Stomach (tissue), 4 donors: ENCODE measurements at regions not wholly inside any gene's neighbourhood (a gene's known extent, or its start where the extent isn't known, plus 50 kb on each side); places are given as distances from the start of the nearest gene placed in this dataset.

Experiments used
- CTCF ChIP-seq, 7 experiments: fragments of 450-650 bp in 4 of 7; fragments of 200-600 bp in 3 of 7; sonication (generic) in 3 of 7; IDR thresholded peaks; one replicate each; pipeline ENCODE4 v1.5.1; 2016 to 2019; ENCODE audit warnings: antibody characterized with exemption in 7 of 7, control low read depth in 2 of 7, mild to moderate bottlenecking in 1 of 7
- POLR2AphosphoS5 ChIP-seq, 3 donors: sonication (generic); formaldehyde crosslinking; IDR thresholded peaks; one replicate each; pipeline ENCODE4 v1.6.1; 2016; ENCODE audit warnings: antibody characterized with exemption in 3 of 3

GRCh38 chrX:5788910-5789309, 439.8 kb downstream of the NLGN4X start:
- TF ChIP-seq CTCF (IDR thresholded peaks at IDR 0.05) (no peak), POLR2AphosphoS5 (IDR thresholded peaks at IDR 0.05) (no peak)
